ENCODE measurements at regions not wholly inside any gene's neighbourhood (a gene's known extent, or its start where the extent isn't known, plus 50 kb on each side); places are given as distances from the start of the nearest gene placed in this dataset.
"Not testable (repeated sequence)": the region's sequence is repeated elsewhere in the genome, so short reads cannot be mapped to it uniquely, and the experiment has no call there.

DNA sequence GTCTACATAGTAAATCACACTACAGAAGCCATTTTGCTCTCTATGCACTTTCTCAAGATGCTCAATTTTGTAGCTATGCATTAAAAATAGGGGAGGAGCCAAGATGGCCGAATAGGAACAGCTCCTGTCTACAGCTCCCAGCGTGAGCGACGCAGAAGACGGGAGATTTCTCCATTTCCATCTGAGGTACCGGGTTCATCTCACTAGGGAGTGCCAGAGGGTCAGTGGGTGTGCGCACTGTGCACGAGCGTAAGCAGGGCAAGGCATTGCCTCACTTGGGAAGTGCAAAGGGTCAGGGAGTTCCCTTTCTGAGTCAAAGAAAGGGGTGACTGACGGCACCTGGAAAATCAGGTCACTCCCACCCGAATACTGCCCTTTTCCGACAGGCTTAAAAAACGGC lies 699.8 kb downstream of the XPNPEP1 start:
- not testable (repeated sequence) for H3K4me1 Mint-ChIP-seq, H3K27me3 Mint-ChIP-seq, H3K4me3 Mint-ChIP-seq, ATAC-seq, DNase-seq, H3K9me3 Mint-ChIP-seq, H3K27ac Mint-ChIP-seq

DNA sequence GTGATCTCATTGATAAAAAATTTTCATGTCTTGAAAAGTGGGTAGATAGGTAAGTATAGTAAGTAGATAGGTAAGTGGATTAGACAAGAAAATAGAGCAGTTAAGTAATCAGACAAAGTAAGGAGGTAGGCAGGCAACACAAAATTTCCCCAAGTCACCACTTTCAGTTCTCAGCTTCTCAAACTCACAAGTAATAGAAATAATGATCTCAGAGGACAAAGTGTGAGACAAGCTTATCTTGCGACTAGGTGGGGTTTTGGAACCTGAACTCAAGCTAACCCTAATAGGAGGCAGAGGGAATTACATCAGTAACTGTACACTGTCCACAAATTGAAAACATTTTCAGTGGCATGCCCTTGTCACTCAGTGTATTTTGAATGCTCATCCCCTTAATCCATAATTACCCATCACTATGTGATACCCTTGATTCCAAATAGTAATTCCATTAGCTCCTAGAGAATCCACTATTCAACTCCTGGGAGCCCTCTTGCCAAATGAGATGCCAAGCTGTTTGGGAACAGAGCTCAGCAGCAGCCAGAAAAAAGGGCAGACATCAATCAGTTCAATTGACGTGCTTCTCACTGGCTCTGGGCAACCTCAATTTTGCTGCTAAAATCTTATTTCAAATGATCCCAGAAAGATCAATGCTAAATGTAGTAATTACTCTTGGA lies 703.2 kb downstream of the XPNPEP1 start:
- no peaks in the 10 kb centered on the region for H3K4me1 Mint-ChIP-seq
- no peaks in the 10 kb centered on the region for H3K9me3 Mint-ChIP-seq
- ATAC-seq, result no peak
- H3K27me3 Mint-ChIP-seq, result no peaks in the 10 kb centered on the region
- no peak overlapping the region for H3K27ac Mint-ChIP-seq
- H3K4me3 Mint-ChIP-seq, result no peak overlapping the region
- no peak for DNase-seq

DNA sequence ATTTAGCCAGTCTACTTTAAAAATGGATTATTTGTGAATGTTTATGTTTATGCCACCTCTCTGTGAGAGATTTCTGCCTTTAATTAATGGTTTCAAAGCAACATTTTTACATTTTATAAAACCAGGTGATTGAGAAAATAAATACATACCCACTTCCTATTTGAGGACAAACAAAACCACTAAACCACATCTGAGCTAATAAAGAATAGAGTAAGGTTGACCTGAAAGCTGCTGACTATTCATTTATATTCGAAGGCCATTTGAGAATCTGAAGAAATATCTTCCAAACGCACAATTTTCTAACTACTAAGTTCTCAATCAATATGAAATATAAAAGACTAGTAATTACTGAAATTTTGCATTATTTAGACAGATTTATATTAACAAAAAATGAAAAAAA lies 705.1 kb downstream of the XPNPEP1 start:
- ATAC-seq (no peak), DNase-seq (no peak)
- H3K27ac Mint-ChIP-seq, result no peak overlapping the region
- no peaks in the 10 kb centered on the region for H3K9me3 Mint-ChIP-seq
- no peaks in the 10 kb centered on the region for H3K4me1 Mint-ChIP-seq
- H3K27me3 Mint-ChIP-seq, result no peaks in the 10 kb centered on the region
- H3K4me3 Mint-ChIP-seq, result no peak overlapping the region

DNA sequence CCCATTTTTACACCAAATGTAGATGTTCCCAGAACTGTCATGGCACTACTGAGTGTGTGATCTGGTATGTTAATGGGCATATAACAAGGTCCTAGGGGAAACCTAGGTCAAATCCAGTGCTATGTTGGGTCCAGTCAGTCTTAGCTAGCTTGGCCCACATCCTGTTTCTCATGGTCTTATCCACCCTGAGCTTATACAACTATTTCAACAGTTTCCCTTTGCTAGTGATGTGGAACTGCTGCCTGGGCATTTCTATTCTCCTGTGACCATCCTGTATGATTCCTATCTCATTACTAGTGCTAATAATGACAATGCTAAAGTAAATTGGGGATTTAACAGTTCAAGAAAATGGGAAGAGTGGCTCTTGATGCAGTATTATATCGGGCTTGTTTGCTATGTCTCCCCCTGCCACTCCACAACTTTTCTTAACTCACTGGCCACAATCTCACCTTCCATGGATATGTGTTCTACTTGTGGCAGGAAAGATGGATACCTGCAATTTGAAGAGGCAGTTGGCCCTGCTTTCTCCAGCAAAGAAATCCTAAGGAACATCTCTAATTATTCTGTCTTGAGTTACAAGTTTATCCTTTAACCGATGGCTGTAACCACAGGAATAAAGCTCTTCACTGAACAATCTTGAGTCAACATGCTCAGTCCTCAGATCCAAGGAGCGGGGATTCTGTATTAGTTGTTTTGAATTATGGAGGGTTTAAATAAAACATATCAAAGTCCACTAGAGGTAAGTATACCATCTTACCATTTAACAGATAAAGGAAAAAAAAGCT lies 707.8 kb downstream of the XPNPEP1 start:
- Mint-ChIP-seq H3K4me1 (no peaks in the 10 kb centered on the region), H3K27me3 (no peaks in the 10 kb centered on the region), H3K9me3 (no peaks in the 10 kb centered on the region), H3K27ac (no peak overlapping the region), H3K4me3 (no peak overlapping the region)
- DNase-seq (no peak), ATAC-seq (no peak)

DNA sequence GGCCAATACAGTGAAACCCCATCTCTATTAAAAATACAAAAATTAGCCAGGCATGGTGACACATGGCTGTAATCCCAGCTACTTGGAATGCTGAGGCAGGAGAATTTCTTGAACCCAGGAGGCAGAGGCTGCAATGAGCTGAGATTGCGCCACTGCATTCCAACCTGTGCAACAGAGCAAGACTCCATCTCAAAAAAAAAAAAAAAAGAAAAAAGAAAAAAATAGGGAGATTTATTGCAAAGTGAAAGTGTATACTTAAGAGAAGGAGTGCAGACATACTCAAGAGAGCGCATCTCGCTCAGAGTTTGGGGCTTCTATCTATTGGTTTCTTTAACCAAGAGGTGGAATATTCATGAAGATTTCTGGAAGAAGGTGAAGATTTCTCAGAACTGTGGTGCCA lies 708.4 kb downstream of the XPNPEP1 start:
- H3K27ac Mint-ChIP-seq, H3K4me3 Mint-ChIP-seq, H3K4me1 Mint-ChIP-seq, H3K9me3 Mint-ChIP-seq, H3K27me3 Mint-ChIP-seq, DNase-seq, ATAC-seq: not testable (repeated sequence)

DNA sequence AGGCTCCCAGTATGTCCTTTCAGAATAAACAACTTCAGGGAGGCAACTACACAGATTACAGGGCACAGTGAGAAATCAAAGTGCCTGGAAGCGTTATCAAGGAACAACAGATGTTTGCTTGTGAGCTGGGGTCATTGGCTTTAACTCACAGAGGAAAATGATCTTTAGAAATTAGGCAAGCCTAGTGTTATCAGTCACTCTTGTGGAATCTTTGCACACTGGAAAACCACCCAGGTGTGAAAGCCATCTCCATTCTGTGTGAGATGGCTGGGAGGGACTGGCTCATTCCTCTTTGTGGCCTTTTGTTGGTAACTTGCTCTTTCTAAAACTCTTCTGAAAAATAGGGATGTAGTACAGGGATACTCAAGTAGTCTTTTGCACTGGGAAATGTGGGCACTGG lies 716.0 kb downstream of the XPNPEP1 start:
- ATAC-seq (no peak), DNase-seq (no peak)
- Mint-ChIP-seq H3K4me3 (no peak overlapping the region), H3K27ac (no peak overlapping the region), H3K27me3 (no peaks in the 10 kb centered on the region), H3K4me1 (no peaks in the 10 kb centered on the region), H3K9me3 (no peaks in the 10 kb centered on the region)

DNA sequence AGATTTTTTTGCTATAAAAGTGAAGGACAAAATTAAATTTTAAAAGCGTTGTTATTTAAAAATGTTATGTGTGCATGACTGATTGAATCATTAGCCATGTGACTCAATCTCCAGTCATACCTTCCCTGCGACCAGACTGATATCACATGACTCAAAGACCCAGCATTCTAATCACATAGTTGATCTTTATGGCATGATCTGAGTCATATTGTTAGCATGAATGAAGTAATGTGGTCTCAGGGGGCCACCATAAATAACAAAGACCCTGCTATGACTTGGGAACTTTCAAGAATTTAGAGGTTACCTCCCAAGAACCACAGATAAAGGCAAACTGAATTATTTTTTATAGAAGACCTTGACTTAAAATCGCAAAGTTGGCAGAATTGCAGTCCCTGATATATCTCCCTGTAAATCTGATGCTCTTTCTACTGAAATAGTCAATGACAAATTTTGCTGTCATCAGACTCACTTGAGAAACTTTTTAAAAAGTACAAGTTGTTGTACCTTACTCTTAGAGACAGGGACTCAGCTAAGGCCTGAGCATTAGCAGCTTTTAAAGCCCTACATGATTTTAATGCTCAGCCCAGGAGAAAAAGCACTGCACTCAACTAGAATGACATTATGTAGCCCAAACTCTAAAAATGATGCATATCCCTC lies 717.3 kb downstream of the XPNPEP1 start:
- no peaks in the 10 kb centered on the region for H3K27me3 Mint-ChIP-seq

DNA sequence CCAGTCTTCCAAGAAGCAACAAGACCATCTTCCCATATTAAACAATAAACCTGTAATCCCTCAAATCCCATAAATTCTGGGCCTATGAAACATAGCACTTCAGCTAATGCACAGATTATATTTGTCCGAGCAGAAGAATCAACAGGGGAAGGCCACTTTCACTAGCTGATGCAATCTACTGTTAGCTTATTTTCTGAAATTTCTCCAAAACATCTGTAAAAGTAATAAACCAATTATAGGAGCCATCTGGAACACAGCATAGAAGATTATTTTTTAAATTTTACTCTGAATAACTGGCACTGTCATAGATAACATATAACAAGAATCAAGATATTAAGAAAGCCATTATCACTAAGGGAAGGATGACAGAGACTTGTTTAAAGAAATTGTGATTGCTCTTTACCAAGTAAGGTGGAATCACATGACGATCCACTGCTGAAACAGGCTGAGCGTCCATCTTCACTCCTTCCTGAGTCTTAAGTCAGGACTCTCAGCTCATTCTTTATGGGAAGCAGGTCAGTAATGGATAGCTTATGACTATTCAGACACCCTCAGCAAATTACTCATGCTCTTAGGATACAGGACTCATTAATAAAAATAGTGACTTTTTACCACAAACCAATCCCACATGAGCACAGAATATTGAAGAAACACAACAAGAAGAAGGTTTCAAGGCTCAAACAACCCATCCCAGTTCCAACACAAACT lies 719.5 kb downstream of the XPNPEP1 start:
- Mint-ChIP-seq H3K27ac (no peak overlapping the region), H3K9me3 (no peaks in the 10 kb centered on the region), H3K4me1 (no peaks in the 10 kb centered on the region), H3K4me3 (no peak overlapping the region), H3K27me3 (no peaks in the 10 kb centered on the region)
- ATAC-seq (no peak), DNase-seq (no peak)

More for the DNA sequence above, 717.3 kb downstream of the XPNPEP1 start:
- Mint-ChIP-seq H3K4me1 (no peaks in the 10 kb centered on the region), H3K4me3 (no peak overlapping the region), H3K27ac (no peak overlapping the region), H3K9me3 (no peaks in the 10 kb centered on the region)
- DNase-seq (no peak), ATAC-seq (no peak)

DNA sequence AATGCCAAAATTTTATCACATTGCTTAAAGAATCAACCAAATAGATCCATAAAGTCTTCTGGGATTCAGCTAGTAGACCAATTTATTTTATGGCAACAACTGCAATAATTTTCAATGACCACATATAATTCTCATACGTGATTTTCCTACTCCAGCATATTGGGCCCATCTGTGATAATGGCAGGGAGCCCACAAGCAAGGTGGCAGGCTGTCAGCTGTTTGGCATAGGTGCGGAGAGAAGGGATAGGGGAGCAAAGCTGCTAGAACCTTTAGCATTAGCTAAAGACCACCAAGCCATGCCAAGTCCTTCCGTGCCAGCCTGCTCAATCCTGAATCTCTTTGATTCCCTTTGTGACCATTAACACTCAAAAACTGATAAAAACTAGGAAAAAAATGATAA lies 721.2 kb downstream of the XPNPEP1 start:
- no peaks in the 10 kb centered on the region for H3K27me3 Mint-ChIP-seq
- H3K9me3 Mint-ChIP-seq, result peaks cover 4 to 11% of the 10 kb centered on the region in 2 donors
- DNase-seq (no peak), ATAC-seq (no peak)
- H3K4me3 Mint-ChIP-seq, result no peak overlapping the region
- H3K4me1 Mint-ChIP-seq, result no peaks in the 10 kb centered on the region
- no peak overlapping the region for H3K27ac Mint-ChIP-seq

DNA sequence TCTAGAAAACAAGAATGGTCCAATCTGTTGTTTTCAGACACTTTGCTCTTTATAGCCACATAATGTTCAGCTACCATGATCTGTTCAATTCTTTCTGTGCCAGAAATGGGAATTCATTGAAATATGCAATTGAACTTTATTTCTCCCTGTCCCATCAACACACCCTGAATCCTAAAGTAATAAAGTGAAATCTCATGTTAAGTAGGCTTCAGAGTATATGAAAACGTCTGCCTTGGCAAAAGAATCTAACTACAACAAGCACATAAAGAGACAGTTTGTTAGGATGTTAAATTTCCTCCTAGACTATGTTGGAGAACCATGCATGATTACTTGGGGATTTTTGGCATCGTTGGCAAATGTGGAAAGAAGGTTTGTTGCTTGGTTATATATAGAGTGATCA lies 722.7 kb downstream of the XPNPEP1 start:
- Mint-ChIP-seq H3K9me3 (peaks cover 4 to 16% of the 10 kb centered on the region in 2 donors), H3K4me3 (no peak overlapping the region), H3K27me3 (no peaks in the 10 kb centered on the region), H3K27ac (no peak overlapping the region), H3K4me1 (no peaks in the 10 kb centered on the region)
- ATAC-seq (no peak), DNase-seq (no peak)

DNA sequence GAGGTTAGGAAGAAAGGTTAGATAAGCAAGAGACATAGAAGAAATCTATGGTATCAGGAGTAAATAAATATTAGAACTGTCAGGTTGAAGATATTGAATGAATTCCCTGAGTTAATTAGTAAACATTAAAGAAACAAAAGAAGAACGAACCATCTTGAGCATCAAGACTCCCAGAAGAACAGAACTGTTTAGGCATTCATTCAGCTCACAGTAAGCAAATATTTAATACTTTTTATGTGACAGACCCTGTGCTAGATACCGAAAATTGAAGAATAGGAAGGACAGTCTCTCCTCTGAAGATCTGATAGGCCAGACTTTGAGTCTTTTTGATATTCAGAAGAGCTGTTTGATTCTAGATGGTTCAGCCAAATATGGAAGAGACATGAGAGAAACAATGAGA lies 731.5 kb downstream of the XPNPEP1 start:
- H3K9me3 Mint-ChIP-seq, result peaks cover 29 to 32% of the 10 kb centered on the region in 2 donors
- DNase-seq (no peak), ATAC-seq (no peak)
- no peak overlapping the region for H3K4me3 Mint-ChIP-seq
- no peaks in the 10 kb centered on the region for H3K4me1 Mint-ChIP-seq
- peak overlapping the region in 1 of 2 donors; percentile 43 for H3K27ac Mint-ChIP-seq
- H3K27me3 Mint-ChIP-seq, result no peaks in the 10 kb centered on the region

DNA sequence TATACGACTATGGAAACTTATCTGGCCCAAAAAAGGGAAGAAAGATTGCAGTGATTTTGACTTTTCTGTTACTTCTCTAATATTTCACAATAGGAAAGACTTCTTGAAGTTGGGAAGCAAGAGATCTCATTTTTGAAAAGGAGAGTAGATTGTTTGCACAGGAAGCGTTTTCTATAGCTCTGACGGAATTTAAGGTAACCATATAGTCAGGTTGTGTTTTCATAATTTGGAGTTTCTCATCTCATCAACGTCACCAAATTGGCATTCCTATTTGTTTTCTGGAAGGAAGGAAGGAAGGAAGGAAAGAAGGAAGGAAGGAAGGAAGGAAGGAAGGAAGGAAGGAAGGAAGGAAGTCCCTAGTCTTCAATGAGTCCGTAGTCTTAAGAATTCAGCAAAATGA lies 732.0 kb downstream of the XPNPEP1 start:
- H3K4me1 Mint-ChIP-seq, result no peaks in the 10 kb centered on the region
- no peak for DNase-seq
- peaks cover 32% of the 10 kb centered on the region in 2 donors for H3K9me3 Mint-ChIP-seq
- no peaks in the 10 kb centered on the region for H3K27me3 Mint-ChIP-seq
- ATAC-seq, result no peak
- no peak overlapping the region for H3K4me3 Mint-ChIP-seq
- no peak overlapping the region for H3K27ac Mint-ChIP-seq

DNA sequence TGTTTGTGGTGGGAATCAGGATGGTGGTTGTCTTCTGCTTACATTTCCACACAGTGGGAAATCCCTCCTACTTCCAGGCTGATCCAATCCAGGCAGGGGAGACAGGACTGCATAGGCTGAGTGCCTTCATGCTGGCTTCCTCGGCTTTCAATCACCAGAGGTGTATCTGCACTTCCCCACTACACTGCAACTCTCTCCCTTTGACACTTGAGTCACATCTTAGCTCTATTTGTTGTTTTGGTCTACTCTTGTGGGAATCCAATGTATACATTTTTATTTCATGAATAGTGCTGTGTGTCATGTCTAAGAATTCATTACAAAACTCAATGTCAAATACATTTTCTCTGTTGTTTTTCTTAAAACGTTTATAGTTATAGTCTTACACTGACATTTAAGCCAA lies 735.6 kb downstream of the XPNPEP1 start:
- ATAC-seq (no peak), DNase-seq (no peak)
- H3K27me3 Mint-ChIP-seq, result no peaks in the 10 kb centered on the region
- H3K4me1 Mint-ChIP-seq, result no peaks in the 10 kb centered on the region
- H3K9me3 Mint-ChIP-seq, result peaks cover 35 to 57% of the 10 kb centered on the region in 2 donors
- no peak overlapping the region for H3K27ac Mint-ChIP-seq
- H3K4me3 Mint-ChIP-seq, result no peak overlapping the region

DNA sequence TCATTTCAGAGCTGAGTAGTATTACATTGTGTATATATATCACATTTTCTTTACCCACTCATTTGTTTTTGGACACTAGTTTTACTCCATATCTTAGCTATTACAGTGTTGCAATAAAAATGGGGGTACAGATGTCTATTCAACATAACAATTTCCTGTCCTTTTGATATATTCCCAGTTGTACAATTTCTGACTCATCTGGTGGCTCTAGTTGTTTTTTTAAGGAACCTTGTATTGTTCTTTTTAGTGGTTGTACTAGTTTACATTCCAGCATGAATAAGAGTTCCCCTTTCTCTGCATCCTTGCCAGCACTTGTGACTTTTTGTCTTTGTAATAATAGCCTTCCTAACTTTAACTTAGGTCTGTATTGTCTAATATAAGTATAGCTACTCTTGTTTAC lies 739.9 kb downstream of the XPNPEP1 start:
- Mint-ChIP-seq H3K27ac (no peak overlapping the region), H3K4me3 (no peak overlapping the region), H3K27me3 (no peaks in the 10 kb centered on the region), H3K4me1 (no peaks in the 10 kb centered on the region), H3K9me3 (peaks cover 20 to 55% of the 10 kb centered on the region in 2 donors)
- DNase-seq, result no peak
- ATAC-seq, result no peak

DNA sequence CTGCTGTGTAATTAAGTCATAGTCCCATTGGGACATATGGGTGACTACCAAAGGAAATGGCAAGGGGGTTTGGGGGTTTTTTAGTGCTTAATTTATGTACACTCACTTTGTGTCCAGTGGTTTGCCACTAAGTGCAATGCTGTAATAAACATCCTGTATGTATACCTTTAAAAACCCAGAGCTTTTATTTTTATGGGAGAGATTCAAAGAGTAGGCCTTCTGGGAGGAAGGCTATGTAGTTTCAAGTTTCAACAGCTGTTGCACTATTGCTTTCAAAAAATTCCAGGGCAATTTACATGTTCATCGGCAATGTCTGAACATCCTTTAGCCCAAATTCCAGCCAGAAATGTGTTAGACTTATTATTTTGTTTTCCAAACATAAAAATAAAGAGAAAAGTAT lies 744.7 kb downstream of the XPNPEP1 start:
- Mint-ChIP-seq H3K4me3 (no peak overlapping the region), H3K9me3 (peaks cover 0 to 22% of the 10 kb centered on the region in 2 donors), H3K4me1 (no peaks in the 10 kb centered on the region), H3K27ac (no peak overlapping the region), H3K27me3 (no peaks in the 10 kb centered on the region)
- no peak for DNase-seq
- ATAC-seq, result no peak

DNA sequence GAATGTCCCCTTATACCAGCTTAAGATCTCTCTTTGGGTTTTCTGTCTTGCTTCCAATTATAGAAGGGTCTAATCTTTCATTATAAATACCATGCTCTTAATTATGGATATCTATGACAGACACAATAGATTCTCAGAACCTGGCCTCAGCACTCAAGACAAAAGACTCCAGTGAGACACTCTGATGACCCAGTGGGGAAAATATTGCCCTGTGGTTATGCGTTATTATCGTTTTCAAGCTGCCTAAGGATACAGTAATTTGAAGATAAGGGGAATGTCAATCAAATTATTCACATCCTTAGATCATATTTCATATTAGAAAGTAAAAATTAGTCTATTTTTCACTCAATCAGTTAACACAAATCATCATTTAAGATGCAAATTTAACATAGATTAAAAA lies 748.8 kb downstream of the XPNPEP1 start:
- no peaks in the 10 kb centered on the region for H3K27me3 Mint-ChIP-seq
- no peak overlapping the region for H3K4me3 Mint-ChIP-seq
- H3K27ac Mint-ChIP-seq, result no peak overlapping the region
- DNase-seq (no peak), ATAC-seq (no peak)
- no peaks in the 10 kb centered on the region for H3K4me1 Mint-ChIP-seq
- H3K9me3 Mint-ChIP-seq, result peaks cover 0 to 13% of the 10 kb centered on the region in 2 donors

All from stimulated activated naive CD8-positive, alpha-beta T cell treated with anti-CD3 and anti-CD28 coated beads, Interleukin-15, amount 100 ng/mL, for 72 hours (primary cell).